H1 (cell line): ENCODE measurements at regions not wholly inside any gene's neighbourhood (a gene's known extent, or its start where the extent isn't known, plus 50 kb on each side); places are given as distances from the start of the nearest gene placed in this dataset.
"Not testable (repeated sequence)": the region's sequence is repeated elsewhere in the genome, so short reads cannot be mapped to it uniquely, and the experiment has no call there.

Experiments
- CTCF ChIA-PET: fragments of 300-600 bp; sonication (Branson Sonifier 250); formaldehyde crosslinking; loops from one replicate; lab custom pipeline; 2021; ENCODE audit not compliant: partially characterized antibody; lab: Charles Lee
- POLR2A ChIA-PET: fragments of 300-600 bp; sonication (Branson Sonifier 250); formaldehyde crosslinking; loops from one replicate; lab custom pipeline; 2021; ENCODE audit warnings: inconsistent platforms; ENCODE audit not compliant: partially characterized antibody; lab: Charles Lee
- DNase-seq, 2 experiments: peaks; one replicate each; pipeline versions ENCODE4 v3.0.0 to v3.0.0-alpha.2; 2010 to 2022; ENCODE audit warnings: low spot score in 2 of 2, low read depth in 1 of 2, mixed read lengths in 1 of 2
- FAIRE-seq: peaks from 2 replicates; lab custom pipeline; 2011; peaks lifted over from hg19 to GRCh38; lab: Jason Lieb, UNC
- H2AFZ ChIP-seq: 2 replicates; pipeline ENCODE4 v1.8.1; 2012; ENCODE audit warnings: low read length, inconsistent platforms
- H2AK5ac ChIP-seq: 2 replicates; pipeline ENCODE4 v1.6.1; 2013; ENCODE audit warnings: low read depth, low read length
- H2BK120ac ChIP-seq: replicated peaks from 2 replicates; pipeline ENCODE3; 2013; ENCODE audit warnings: low read depth, low read length, inconsistent platforms
- H2BK12ac ChIP-seq: 2 replicates; pipeline ENCODE4 v1.6.1; 2013; ENCODE audit warnings: low read depth, low read length
- H2BK15ac ChIP-seq: 2 replicates; pipeline ENCODE4 v1.6.1; 2013; ENCODE audit warnings: low read length
- H2BK20ac ChIP-seq: 2 replicates; pipeline ENCODE4 v1.6.1; 2013; ENCODE audit warnings: low read length
- H2BK5ac ChIP-seq: 2 replicates; pipeline ENCODE4 v1.6.1; 2013; ENCODE audit warnings: low read depth, low read length
- H3K14ac ChIP-seq: 2 replicates; pipeline ENCODE4 v1.6.1; 2013; ENCODE audit warnings: inconsistent platforms; ENCODE audit not compliant: insufficient read length
- H3K18ac ChIP-seq: 2 replicates; pipeline ENCODE4 v1.6.1; 2013; ENCODE audit warnings: low read length; ENCODE audit errors: extremely low read depth
- H3K23ac ChIP-seq: 2 replicates; pipeline ENCODE4 v1.6.1; 2013; ENCODE audit warnings: inconsistent platforms; ENCODE audit not compliant: insufficient read length
- H3K23me2 ChIP-seq: 2 replicates; pipeline ENCODE4 v1.6.1; 2013; ENCODE audit warnings: low read depth, low read length
- H3K27ac ChIP-seq: 2 replicates; pipeline ENCODE4 v1.6.1; 2011; ENCODE audit warnings: low read depth, low read length, inconsistent platforms
- H3K27me3 ChIP-seq, 4 experiments: replicated peaks in 1 of 4; 1 replicate in 1 of 4; 2 replicates in 3 of 4; pipeline versions ENCODE4 v1.6.1 to v1.8.1; 2011 to 2013; ENCODE audit warnings: low read length in 3 of 4, mild to moderate bottlenecking in 3 of 4, inconsistent platforms in 2 of 4, mixed read lengths in 2 of 4, moderate library complexity in 1 of 4; ENCODE audit not compliant: control insufficient read depth in 3 of 4, insufficient read depth in 3 of 4; ENCODE audit errors: extremely low read depth in 1 of 4
- H3K36me3 ChIP-seq, 4 experiments: 2 replicates each; pipeline versions ENCODE4 v1.6.1 to v1.8.1; 2011 to 2013; ENCODE audit warnings: mild to moderate bottlenecking in 4 of 4, low read length in 3 of 4, moderate library complexity in 2 of 4, control low read depth in 1 of 4, inconsistent platforms in 1 of 4; ENCODE audit not compliant: insufficient read depth in 4 of 4, control insufficient read depth in 2 of 4
- H3K4ac ChIP-seq: replicated peaks from 2 replicates; pipeline ENCODE3; 2013; ENCODE audit warnings: low read length, low read depth, mixed read lengths, inconsistent platforms; ENCODE audit not compliant: insufficient read length
- H3K4me1 ChIP-seq, 4 experiments: replicated peaks in 1 of 4; 1 replicate in 1 of 4; 2 replicates in 3 of 4; pipeline versions ENCODE4 v1.6.1 to v1.8.1; 2011 to 2013; ENCODE audit warnings: low read length in 3 of 4, inconsistent platforms in 2 of 4, mixed read lengths in 1 of 4; ENCODE audit not compliant: insufficient read depth in 4 of 4, control insufficient read depth in 3 of 4
- H3K4me2 ChIP-seq, 2 experiments: 2 replicates each; pipeline versions ENCODE4 v1.6.1 to v1.8.1; 2011 to 2013; ENCODE audit warnings: low read depth in 2 of 2, low read length in 2 of 2, control low read depth in 1 of 2, inconsistent platforms in 1 of 2, mild to moderate bottlenecking in 1 of 2; ENCODE audit not compliant: insufficient read depth in 1 of 2
- H3K4me3 ChIP-seq, 4 experiments: fragments of 200-600, 300-600 bp in 1 of 4; sonication (generic), shearing (Covaris generic), sonication (Bioruptor Twin) in 1 of 4; 2 replicates each; pipeline versions ENCODE4 v1.5.1 to v1.8.1; 2011 to 2016; ENCODE audit warnings: low read length in 4 of 4, low read depth in 3 of 4, control low read depth in 2 of 4, inconsistent platforms in 2 of 4, mild to moderate bottlenecking in 2 of 4, mixed read lengths in 1 of 4, moderate library complexity in 1 of 4; ENCODE audit not compliant: insufficient read depth in 2 of 4; ENCODE audit errors: extremely low read depth in 1 of 4
- H3K56ac ChIP-seq: replicated peaks from 2 replicates; pipeline ENCODE3; 2013; ENCODE audit warnings: low read depth, mild to moderate bottlenecking, mixed read lengths, low read length, inconsistent platforms; ENCODE audit not compliant: insufficient read length
- H3K79me1 ChIP-seq: 2 replicates; pipeline ENCODE4 v1.6.1; 2013; ENCODE audit warnings: low read depth, low read length, control low read depth
- H3K79me2 ChIP-seq, 2 experiments: 2 replicates each; pipeline versions ENCODE4 v1.6.1 to v1.8.1; 2012 to 2013; ENCODE audit warnings: low read length in 2 of 2, mild to moderate bottlenecking in 2 of 2, inconsistent platforms in 1 of 2; ENCODE audit not compliant: insufficient read depth in 2 of 2, control insufficient read depth in 1 of 2
- H3K9ac ChIP-seq, 4 experiments: replicated peaks in 1 of 4; 1 replicate in 1 of 4; 2 replicates in 3 of 4; pipeline versions ENCODE4 v1.6.1 to v1.8.1; 2011 to 2013; ENCODE audit warnings: low read depth in 3 of 4, low read length in 3 of 4, control low read depth in 2 of 4, mild to moderate bottlenecking in 2 of 4, moderate library complexity in 2 of 4, inconsistent platforms in 1 of 4; ENCODE audit errors: extremely low read depth in 1 of 4
- H3K9me3 ChIP-seq, 2 experiments: 2 replicates each; pipeline versions ENCODE4 v1.6.1 to v1.8.1; 2012 to 2013; ENCODE audit warnings: mild to moderate bottlenecking in 2 of 2, moderate library complexity in 2 of 2, control low read depth in 1 of 2, inconsistent platforms in 1 of 2, low read depth in 1 of 2, low read length in 1 of 2, mixed read lengths in 1 of 2; ENCODE audit not compliant: insufficient read depth in 2 of 2
- H4K20me1 ChIP-seq, 2 experiments: replicated peaks in 1 of 2; 2 replicates each; pipeline versions ENCODE3 to v1.8.1; 2011 to 2013; ENCODE audit warnings: inconsistent platforms in 2 of 2, low read length in 2 of 2, mild to moderate bottlenecking in 1 of 2; ENCODE audit not compliant: insufficient read depth in 2 of 2, control insufficient read depth in 1 of 2
- H4K5ac ChIP-seq: 2 replicates; pipeline ENCODE4 v1.6.1; 2013; ENCODE audit warnings: low read length, low read depth, mixed read lengths, inconsistent platforms; ENCODE audit not compliant: insufficient read length
- H4K8ac ChIP-seq: 2 replicates; pipeline ENCODE4 v1.8.0; 2013; ENCODE audit warnings: mild to moderate bottlenecking, moderate library complexity, low read length, inconsistent platforms; ENCODE audit not compliant: insufficient read depth; ENCODE audit errors: extremely low read depth
- H4K91ac ChIP-seq: replicated peaks from 2 replicates; pipeline ENCODE3; 2013; ENCODE audit warnings: low read length, mixed read lengths, inconsistent platforms; ENCODE audit not compliant: insufficient read length
- WGBS, 2 experiments: shearing (Covaris generic) in 1 of 2; methylation state at CpG; one replicate each; pipeline versions ENCODE4 v1.1.6 to v1.1.7; 2013 to 2015; ENCODE audit warnings: low lambda C conversion rate in 2 of 2, mixed read lengths in 2 of 2, inconsistent platforms in 1 of 2, low coverage in 1 of 2, missing lambda C conversion rate in 1 of 2; ENCODE audit not compliant: insufficient replicate concordance in 2 of 2, insufficient coverage in 1 of 2, insufficient read length in 1 of 2; ENCODE audit errors: extremely low coverage in 1 of 2, missing lambda C conversion rate in 1 of 2; 5-methylcytosine and 5-hydroxymethylcytosine counted together

DNA sequence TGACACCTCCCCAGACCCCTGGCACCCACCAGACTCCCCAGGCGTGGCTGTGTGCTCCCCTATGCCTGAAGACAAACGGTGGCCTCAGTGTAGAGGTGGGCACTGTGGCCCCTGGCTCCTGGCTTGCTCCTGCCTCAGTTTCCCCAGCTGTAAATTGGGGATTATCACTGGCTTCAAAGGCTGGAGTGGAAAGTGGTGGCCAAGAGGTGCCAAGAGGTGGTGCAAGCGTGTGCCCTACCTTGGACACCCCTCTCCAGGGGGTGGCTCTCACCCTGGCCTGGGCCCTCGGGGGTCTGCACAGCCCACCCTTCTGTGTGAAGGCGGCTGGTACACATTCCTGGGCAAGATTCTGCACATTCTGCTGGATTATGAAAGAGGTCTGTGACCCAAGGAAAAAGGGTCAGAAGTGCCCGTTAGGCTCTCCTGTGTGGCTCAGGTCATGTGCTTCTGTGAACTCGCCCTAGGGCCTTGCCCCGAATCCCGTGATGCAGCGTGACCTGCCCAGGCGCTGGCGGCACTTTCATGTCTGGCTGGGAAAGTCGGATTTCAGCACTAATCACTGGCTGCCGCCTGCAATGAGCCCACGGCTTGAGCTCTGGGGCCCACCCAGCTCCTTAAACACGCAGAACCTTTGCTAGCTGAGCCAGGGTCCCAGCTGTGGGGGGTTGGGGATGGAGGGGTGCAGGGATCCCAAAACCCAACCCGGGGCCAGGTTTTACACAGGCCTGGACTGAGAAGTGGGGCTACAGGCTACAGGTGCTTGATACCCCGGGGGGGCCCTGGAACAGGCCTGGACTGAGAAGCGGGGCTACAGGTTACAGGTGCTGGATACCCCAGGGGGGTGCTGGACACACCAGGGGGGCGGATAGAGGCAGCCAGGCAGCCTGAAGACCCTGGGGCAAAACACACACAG lies 86.8 kb upstream of the METTL9 start:
- H3K79me1 ChIP-seq, H3K14ac ChIP-seq, H2BK120ac ChIP-seq, H3K23ac ChIP-seq, H2AFZ ChIP-seq, POLR2A ChIA-PET, H2BK15ac ChIP-seq, H3K27me3 ChIP-seq, H3K4me1 ChIP-seq, DNase-seq, H3K27ac ChIP-seq, H4K8ac ChIP-seq, CTCF ChIA-PET, FAIRE-seq, H4K91ac ChIP-seq, H3K4me3 ChIP-seq, H3K56ac ChIP-seq, H3K23me2 ChIP-seq, H3K9ac ChIP-seq, H3K4me2 ChIP-seq, H3K4ac ChIP-seq, H2BK20ac ChIP-seq, H3K9me3 ChIP-seq, H2BK5ac ChIP-seq, H4K5ac ChIP-seq, H3K18ac ChIP-seq, H2AK5ac ChIP-seq, H2BK12ac ChIP-seq: not testable (repeated sequence)
- Histone ChIP-seq H3K79me2 (peaks cover 34 to 94% of the 10 kb centered on the region in 2 experiments), H3K36me3 (peaks cover 0 to 12% (median 0%) of the 10 kb centered on the region in 4 experiments; a peak in 2 of 8 replicates), H4K20me1 (peaks cover 10 to 21% of the 10 kb centered on the region in 2 experiments)
- WGBS, 2 experiments: 86% methylated on average over 19 of the region's 20 CpGs; no CpG with 5 or more reads in 1 of the 2 experiments
